ENCODE measurements at regions not wholly inside any gene's neighbourhood (a gene's known extent, or its start where the extent isn't known, plus 50 kb on each side); places are given as distances from the start of the nearest gene placed in this dataset.

DNA sequence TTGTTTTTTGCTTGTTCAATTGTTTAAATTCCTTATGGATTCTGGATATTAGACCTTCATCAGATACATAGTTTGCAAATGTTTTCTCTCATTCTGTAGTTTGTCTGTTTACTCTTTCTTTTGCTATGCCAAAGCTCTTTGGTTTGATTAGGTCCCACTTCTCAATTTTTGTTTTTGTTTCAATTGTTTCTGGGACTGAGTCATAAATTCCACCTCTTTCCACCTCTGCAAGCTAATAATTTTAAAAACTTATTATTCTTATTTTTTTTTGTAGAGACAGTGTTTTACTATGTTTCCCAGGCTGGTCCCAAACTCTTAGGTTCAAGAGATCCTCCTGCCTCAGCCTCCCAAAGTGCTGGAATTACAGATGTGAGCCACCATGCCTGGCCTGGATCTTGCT, 226.8 kb upstream of the GPRIN3 start:
- no peaks in the 10 kb centered on the region for H3K9me3 ChIP-seq
- TF ChIP-seq POLR2AphosphoS5 (IDR thresholded peaks at IDR 0.05) (no peak), POLR2A (IDR thresholded peaks at IDR 0.05) (no peak)
- TF ChIP-seq, protein P1, sequence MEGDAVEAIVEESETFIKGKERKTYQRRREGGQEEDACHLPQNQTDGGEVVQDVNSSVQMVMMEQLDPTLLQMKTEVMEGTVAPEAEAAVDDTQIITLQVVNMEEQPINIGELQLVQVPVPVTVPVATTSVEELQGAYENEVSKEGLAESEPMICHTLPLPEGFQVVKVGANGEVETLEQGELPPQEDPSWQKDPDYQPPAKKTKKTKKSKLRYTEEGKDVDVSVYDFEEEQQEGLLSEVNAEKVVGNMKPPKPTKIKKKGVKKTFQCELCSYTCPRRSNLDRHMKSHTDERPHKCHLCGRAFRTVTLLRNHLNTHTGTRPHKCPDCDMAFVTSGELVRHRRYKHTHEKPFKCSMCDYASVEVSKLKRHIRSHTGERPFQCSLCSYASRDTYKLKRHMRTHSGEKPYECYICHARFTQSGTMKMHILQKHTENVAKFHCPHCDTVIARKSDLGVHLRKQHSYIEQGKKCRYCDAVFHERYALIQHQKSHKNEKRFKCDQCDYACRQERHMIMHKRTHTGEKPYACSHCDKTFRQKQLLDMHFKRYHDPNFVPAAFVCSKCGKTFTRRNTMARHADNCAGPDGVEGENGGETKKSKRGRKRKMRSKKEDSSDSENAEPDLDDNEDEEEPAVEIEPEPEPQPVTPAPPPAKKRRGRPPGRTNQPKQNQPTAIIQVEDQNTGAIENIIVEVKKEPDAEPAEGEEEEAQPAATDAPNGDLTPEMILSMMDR (IDR thresholded peaks at IDR 0.05 in 8 of 11, conservative IDR thresholded peaks at IDR 0.05 in 3 of 11): no peak
- no peak for DNase-seq
- H3K27me3 ChIP-seq (replicated peaks in 1 of 7): no peaks in the 10 kb centered on the region
- H3K27ac ChIP-seq: no peak overlapping the region
- H3K4me3 ChIP-seq: no peak overlapping the region
- H3K4me1 ChIP-seq: no peaks in the 10 kb centered on the region
- intact Hi-C loops (cut with DNase I; ENCODE audit: low total_unique reads): no loop called here
- no peaks in the 10 kb centered on the region for H3K36me3 ChIP-seq

DNA sequence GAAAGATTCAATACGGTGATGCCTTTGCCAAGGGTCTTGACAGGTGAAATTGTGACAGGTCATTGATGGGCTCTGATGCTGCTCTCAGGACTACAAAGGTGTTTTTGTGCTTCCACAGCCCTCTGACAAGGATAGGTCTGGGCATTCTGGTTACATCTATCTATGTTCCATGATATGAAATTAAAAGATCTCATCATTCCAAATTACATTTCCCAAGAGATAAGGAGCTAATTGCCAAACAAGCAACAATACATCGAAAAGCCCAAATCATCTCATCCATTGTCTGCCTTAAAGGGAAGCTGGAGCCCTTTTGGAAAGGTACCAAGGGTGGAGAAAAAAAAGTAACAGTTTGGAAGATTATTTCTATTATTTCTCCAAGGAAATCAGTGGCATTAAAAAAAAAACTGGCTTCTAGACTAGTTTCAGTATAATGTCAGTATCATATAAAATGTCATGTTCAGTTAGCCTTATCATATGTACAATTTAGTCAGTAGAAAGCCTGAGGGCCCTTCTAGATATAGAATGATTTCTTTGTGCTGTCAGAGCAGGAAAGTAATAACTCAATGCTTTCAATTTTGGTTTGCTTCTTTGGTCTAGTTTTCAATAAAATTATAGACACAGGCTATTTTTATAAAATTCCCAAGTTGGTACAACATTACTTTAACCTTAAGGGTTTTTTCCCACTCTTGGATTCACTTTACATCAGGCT, 224.5 kb upstream of the GPRIN3 start:
- no peak overlapping the region for H3K27ac ChIP-seq
- intact Hi-C loops (cut with DNase I; ENCODE audit: low total_unique reads): no loop called here
- no peak for DNase-seq
- no peak overlapping the region for H3K4me3 ChIP-seq
- peaks cover 0 to 1% (median 0%) of the 10 kb centered on the region in 8 donors for H3K9me3 ChIP-seq
- H3K4me1 ChIP-seq: no peaks in the 10 kb centered on the region
- H3K36me3 ChIP-seq: no peaks in the 10 kb centered on the region
- TF ChIP-seq POLR2AphosphoS5 (IDR thresholded peaks at IDR 0.05) (no peak), POLR2A (IDR thresholded peaks at IDR 0.05) (no peak)
- TF ChIP-seq, protein P1 (IDR thresholded peaks at IDR 0.05 in 8 of 11, conservative IDR thresholded peaks at IDR 0.05 in 3 of 11): no peak
- WGBS, 5 donors: 82 to 93% (median 84%) methylated on average over 2 of the region's 2 CpGs
- no peaks in the 10 kb centered on the region for H3K27me3 ChIP-seq (replicated peaks in 1 of 7)

DNA sequence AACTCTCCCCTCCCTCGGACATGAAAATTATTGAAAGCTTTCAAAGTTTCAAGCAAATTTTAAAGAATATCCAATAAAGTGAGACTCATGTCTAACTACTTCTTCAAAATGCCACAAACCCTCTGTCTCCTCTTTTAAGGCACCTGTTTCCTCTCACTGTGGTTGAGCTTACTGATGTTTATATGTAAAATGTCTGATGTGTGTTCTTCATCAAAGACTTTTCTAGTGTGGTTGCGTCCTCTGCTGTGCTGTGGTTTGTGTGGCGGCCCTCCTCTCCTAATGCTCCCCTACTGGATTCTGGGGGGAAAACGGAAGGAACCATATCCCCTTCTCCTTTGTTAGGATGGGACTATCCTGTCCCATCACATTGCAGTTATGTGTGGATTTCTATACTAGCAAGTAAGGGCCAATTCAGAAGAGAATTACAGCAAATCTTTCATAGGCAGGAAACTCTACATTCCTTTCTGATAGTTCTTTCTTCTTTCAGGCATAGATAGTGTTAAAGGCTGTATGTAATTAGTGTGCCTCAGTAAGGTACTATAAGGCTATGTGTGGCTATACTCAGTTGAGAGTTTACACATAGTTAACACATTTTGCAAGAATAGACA, 221.0 kb upstream of the GPRIN3 start:
- intact Hi-C loops (cut with DNase I; ENCODE audit: low total_unique reads): no loop called here
- peaks cover 0 to 6% (median 0%) of the 10 kb centered on the region in 8 donors for H3K9me3 ChIP-seq
- H3K4me3 ChIP-seq: no peak overlapping the region
- no peaks in the 10 kb centered on the region for H3K4me1 ChIP-seq
- TF ChIP-seq, protein P1 (IDR thresholded peaks at IDR 0.05 in 8 of 11, conservative IDR thresholded peaks at IDR 0.05 in 3 of 11): no peak
- TF ChIP-seq POLR2A (IDR thresholded peaks at IDR 0.05): no peak
- no peak for TF ChIP-seq POLR2AphosphoS5 (IDR thresholded peaks at IDR 0.05)
- 26 to 31% (median 29%) methylated on average over 4 of the region's 4 CpGs for WGBS, 5 donors
- H3K27ac ChIP-seq: no peak overlapping the region
- no peaks in the 10 kb centered on the region for H3K27me3 ChIP-seq (replicated peaks in 1 of 7)
- no peaks in the 10 kb centered on the region for H3K36me3 ChIP-seq
- DNase-seq: no peak

DNA sequence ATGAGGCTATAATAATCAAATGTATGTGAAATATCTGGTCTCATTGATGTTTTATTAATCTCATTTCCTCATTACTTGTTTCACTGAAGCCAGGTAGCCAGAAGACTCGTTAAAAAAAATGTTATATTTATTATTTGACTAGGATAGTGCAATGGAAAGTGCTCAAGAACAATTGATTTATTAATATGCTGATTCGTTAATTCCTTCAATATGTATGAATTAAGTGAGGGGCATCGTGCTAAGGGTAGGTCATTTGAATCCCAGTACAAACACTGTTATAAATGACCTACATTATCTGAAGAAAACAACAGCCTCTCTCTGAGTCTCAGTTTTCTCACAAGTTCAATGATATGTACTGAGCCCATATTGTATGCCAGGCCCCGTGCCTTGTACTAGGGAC, 214.2 kb upstream of the GPRIN3 start:
- Histone ChIP-seq H3K4me1 (no peaks in the 10 kb centered on the region), H3K4me3 (no peak overlapping the region), H3K27ac (no peak overlapping the region), H3K36me3 (no peaks in the 10 kb centered on the region), H3K27me3 (replicated peaks in 1 of 7) (no peaks in the 10 kb centered on the region), H3K9me3 (peaks cover 0 to 3% (median 0%) of the 10 kb centered on the region in 8 donors)
- no peak for TF ChIP-seq POLR2AphosphoS5 (IDR thresholded peaks at IDR 0.05)
- TF ChIP-seq, protein P1 (IDR thresholded peaks at IDR 0.05 in 8 of 11, conservative IDR thresholded peaks at IDR 0.05 in 3 of 11): no peak
- TF ChIP-seq POLR2A (IDR thresholded peaks at IDR 0.05): no peak
- intact Hi-C loops (cut with DNase I; ENCODE audit: low total_unique reads): no loop called here
- 74 to 89% (median 81%) methylated on average over 4 of the region's 4 CpGs for WGBS, 5 donors
- no peak for DNase-seq
